Heart left ventricle (tissue), 16 donors: ENCODE measurements at regions not wholly inside any gene's neighbourhood (a gene's known extent, or its start where the extent isn't known, plus 50 kb on each side); places are given as distances from the start of the nearest gene placed in this dataset.

ENCODE experiments used
- ATAC-seq, 4 donors: fragments of 200-7000 bp; cut with Tn5 transposase; one replicate each; pipeline ENCODE4 v1.9.1; 2020 to 2022; ENCODE audit warnings: moderate library complexity in 4 of 4, mild to moderate bottlenecking in 3 of 4, moderate number of reproducible peaks in 1 of 4
- DNase-seq, 5 donors: peaks; one replicate each; pipeline ENCODE4 v3.0.0-alpha.2; 2020
- H3K27ac ChIP-seq, 12 donors: fragments of 200-600 bp; sonication (generic) in 4 of 12; one replicate each; pipeline versions ENCODE4 v1.5.0 to v1.8.0; 2016 to 2022; ENCODE audit warnings: mild to moderate bottlenecking in 2 of 12
- H3K27me3 ChIP-seq, 9 donors: fragments of 200-600 bp; sonication (generic) in 2 of 9; one replicate each; pipeline versions ENCODE4 v1.5.1 to v1.8.0; 2016 to 2022; ENCODE audit warnings: mild to moderate bottlenecking in 3 of 9
- H3K36me3 ChIP-seq, 9 donors: fragments of 200-600 bp; sonication (generic) in 2 of 9; one replicate each; pipeline versions ENCODE4 v1.5.0 to v1.8.0; 2018 to 2022; ENCODE audit warnings: mild to moderate bottlenecking in 2 of 9
- H3K4me1 ChIP-seq, 12 donors: fragments of 200-600 bp; sonication (generic) in 4 of 12; one replicate each; pipeline versions ENCODE4 v1.5.0 to v1.8.0; 2016 to 2022; ENCODE audit warnings: mild to moderate bottlenecking in 3 of 12
- H3K4me3 ChIP-seq, 12 donors: fragments of 200-600 bp; sonication (generic) in 4 of 12; one replicate each; pipeline versions ENCODE4 v1.5.0 to v1.8.0; 2017 to 2022; ENCODE audit warnings: mild to moderate bottlenecking in 9 of 12, moderate library complexity in 4 of 12
- H3K9me3 ChIP-seq, 12 donors: fragments of 200-600 bp; sonication (generic) in 4 of 12; one replicate each; pipeline versions ENCODE4 v1.5.0 to v1.8.0; 2016 to 2022; ENCODE audit warnings: mild to moderate bottlenecking in 1 of 12
- CTCF ChIP-seq, 12 donors: fragments of 200-600 bp; sonication (generic) in 4 of 12; IDR thresholded peaks; one replicate each; pipeline versions ENCODE4 v1.5.0 to v1.8.0; 2018 to 2022; ENCODE audit warnings: antibody characterized with exemption in 12 of 12, mild to moderate bottlenecking in 5 of 12
- POLR2A ChIP-seq, 2 donors: fragments of 450-650 bp; IDR thresholded peaks; one replicate each; pipeline ENCODE4 v1.6.1; 2017; ENCODE audit warnings: antibody characterized with exemption in 2 of 2, mild to moderate bottlenecking in 2 of 2, moderate library complexity in 2 of 2
- WGBS, 4 donors: extraction: QIAGEN DNeasy Blood & Tissue Kit in 2 of 4; methylation state at CpG; one replicate each; pipeline versions ENCODE4 v1.1.5 to v1.1.7; 2013 to 2018; 5-methylcytosine and 5-hydroxymethylcytosine counted together
- intact Hi-C, 10 donors: fragments of 100-400 bp; cut with DNase I; formaldehyde crosslinking; loops; one replicate each; pipeline versions ENCODE4 v1.11.1 to v1.14.2; 2022
- donor health status: ischemic (EF 13 %, LVEDD 7.1; RV severe dilation, severe dysfunction).
- donor health status: healthy with polysubstance abuse.
- donor health status: DM: no; HTN: yes; CAD: no.
- donor health status: DM: no; HTN: no; CAD: no.
- donor health status: ischemic (EF 25% LVEDD 6.9; RV normal size, moderate dysfunction).
- donor health status: ischemic (EF 25% LVEDD 5.7; RV mildly dilated, moderate dysfunction).
- donor health status: healthy.
- donor health status: DM: yes; HTN: yes; CAD: no.
- donor health status: ischemic (EF 35%, LVEDD 5.7; RV mildly dilated, moderate dysfunction).
- donor health status: nonischemic (EF 11% LVEDD 7.7; RV severe dilation, severe dysfunction).
- donor health status: DM: yes; HTN: yes; CAD: no.
- donor health status: PGD.
- donor health status: ischemic (EF 29% LVEDD 5.4; RV normal size, mild dysfunction).
- donor health status: nonischemic (EF 23%, LVEDD 6.1; RV moderate dilation, normal function).

- 24 to 25% (median 25%) methylated on average over 6 of the region's 6 CpGs for WGBS, 4 donors
- peak in 3 of 4 donors; percentile 72 to 81 (median 77) for ATAC-seq
- intact Hi-C loops: loop anchor here in 8 of 10 donors (2.0 to 10.0 kb wide), 8 partner anchors 394 to 1777 kb away; no protein-coding TSS in a partner anchor
- DNase-seq: peak; percentile 48 to 68 (median 65)
- Histone ChIP-seq H3K36me3 (no peaks in the 10 kb centered on the region), H3K9me3 (no peaks in the 10 kb centered on the region), H3K4me3 (no peak overlapping the region), H3K27me3 (no peaks in the 10 kb centered on the region), H3K27ac (no peak overlapping the region), H3K4me1 (peaks cover 0 to 4% (median 0%) of the 10 kb centered on the region in 12 donors)
- TF ChIP-seq CTCF (IDR thresholded peaks at IDR 0.05) (peak; percentile 86 to 99 (median 94)), POLR2A (IDR thresholded peaks at IDR 0.05) (no peak)
These were observed 154.4 kb upstream of the SGO1 start for GRCh38 chr3:20340324-20340928.

- Histone ChIP-seq H3K4me1 (peaks cover 0 to 4% (median 0%) of the 10 kb centered on the region in 12 donors), H3K27ac (no peak overlapping the region), H3K9me3 (no peaks in the 10 kb centered on the region), H3K27me3 (no peaks in the 10 kb centered on the region), H3K36me3 (no peaks in the 10 kb centered on the region), H3K4me3 (no peak overlapping the region)
- DNase-seq (no peak), ATAC-seq (no peak)
- TF ChIP-seq CTCF (IDR thresholded peaks at IDR 0.05) (no peak), POLR2A (IDR thresholded peaks at IDR 0.05) (no peak)
- intact Hi-C loops: loop anchor here in 3 of 10 donors (5.0 to 10.0 kb wide), 3 partner anchors 112 to 1561 kb away; no protein-coding TSS in a partner anchor
These were observed 150.6 kb upstream of the SGO1 start for GRCh38 chr3:20336572-20336971.

- 87 to 95% (median 90%) methylated on average over 2 of the region's 2 CpGs for WGBS, 4 donors
- Histone ChIP-seq H3K4me1 (peaks cover 0 to 2% (median 0%) of the 10 kb centered on the region in 12 donors), H3K9me3 (no peaks in the 10 kb centered on the region), H3K36me3 (no peaks in the 10 kb centered on the region), H3K4me3 (no peak overlapping the region), H3K27me3 (no peaks in the 10 kb centered on the region), H3K27ac (no peak overlapping the region)
- intact Hi-C loops: loop anchor here in 3 of 10 donors (5.0 to 10.0 kb wide), 3 partner anchors 110 to 1562 kb away; no protein-coding TSS in a partner anchor
- no peak for DNase-seq
- TF ChIP-seq POLR2A (IDR thresholded peaks at IDR 0.05) (no peak), CTCF (IDR thresholded peaks at IDR 0.05) (no peak)
- no peak for ATAC-seq
These were observed 148.8 kb upstream of the SGO1 start for GRCh38 chr3:20334842-20335241.

GRCh38 chr3:20327889-20328288, 141.9 kb upstream of the SGO1 start:
- ATAC-seq (no peak), DNase-seq (no peak)
- TF ChIP-seq POLR2A (IDR thresholded peaks at IDR 0.05) (no peak), CTCF (IDR thresholded peaks at IDR 0.05) (no peak)
- H3K36me3 ChIP-seq: no peaks in the 10 kb centered on the region
- no peak overlapping the region for H3K4me3 ChIP-seq
- H3K4me1 ChIP-seq: peaks cover 0 to 5% (median 0%) of the 10 kb centered on the region in 12 donors
- H3K27ac ChIP-seq: no peak overlapping the region
- no peaks in the 10 kb centered on the region for H3K9me3 ChIP-seq
- intact Hi-C loops: loop anchor here in 1 of 10 donors (10.0 kb wide), 1 partner anchor 1787 kb away; no protein-coding TSS in a partner anchor
- H3K27me3 ChIP-seq: no peaks in the 10 kb centered on the region
- 78 to 98% (median 94%) methylated on average over 1 of the region's 1 CpG for WGBS, 4 donors
